Caki2 (cell line): ENCODE measurements at regions not wholly inside any gene's neighbourhood (a gene's known extent, or its start where the extent isn't known, plus 50 kb on each side); places are given as distances from the start of the nearest gene placed in this dataset.

ENCODE experiments used
- DNase-seq: peaks from one replicate; pipeline ENCODE4 v3.0.0-alpha.2; 2015; ENCODE audit warnings: low read depth
- in situ Hi-C: cut with HindIII; loops from 2 replicates; pipeline ENCODE4 v1.10.0; 2016; ENCODE audit warnings: low sequenced_read_pairs, low pct_unique_long_range_greater_than_20kb, mixed read lengths

DNA sequence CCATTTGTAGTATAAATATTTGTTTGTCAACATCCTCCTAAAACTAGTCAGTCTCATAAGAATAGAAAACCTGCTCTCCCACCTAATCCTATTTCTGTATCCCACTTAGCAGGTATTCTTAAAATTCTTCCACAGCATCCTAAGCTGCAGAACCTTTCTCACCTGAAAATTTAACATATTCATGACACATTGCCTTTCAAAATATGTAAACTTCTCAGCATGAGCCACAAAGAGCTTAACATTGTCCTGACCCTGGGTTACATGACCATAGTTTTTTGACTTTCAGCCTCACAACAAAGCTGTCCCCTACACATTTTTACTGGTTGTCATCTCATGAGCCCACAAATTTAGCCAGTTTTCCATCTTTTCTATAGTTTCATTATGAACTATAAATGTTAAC is 712.1 kb downstream of the LTN1 start:
- in situ Hi-C loops = no loop called here
- no peak for DNase-seq

DNA sequence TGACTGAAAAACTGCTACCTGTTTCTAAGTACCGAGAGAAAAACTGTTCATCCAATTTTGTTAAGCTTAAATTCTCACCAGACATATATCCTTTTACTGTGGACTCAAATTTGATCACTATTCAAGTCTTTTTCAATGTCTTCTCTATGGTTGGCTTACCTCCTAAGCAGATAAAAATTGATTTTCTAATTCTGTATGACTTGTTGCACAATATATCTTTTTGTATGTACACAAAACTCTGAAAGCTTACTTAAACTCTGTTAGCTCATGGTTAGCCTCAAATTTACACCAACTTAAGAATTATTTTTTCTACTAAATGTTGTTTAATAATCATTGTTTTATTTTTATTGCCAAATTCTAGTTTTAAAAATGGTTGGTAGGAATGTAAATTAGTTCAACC is 715.4 kb downstream of the LTN1 start:
- in situ Hi-C loops = no loop called here
- DNase-seq = no peak

DNA sequence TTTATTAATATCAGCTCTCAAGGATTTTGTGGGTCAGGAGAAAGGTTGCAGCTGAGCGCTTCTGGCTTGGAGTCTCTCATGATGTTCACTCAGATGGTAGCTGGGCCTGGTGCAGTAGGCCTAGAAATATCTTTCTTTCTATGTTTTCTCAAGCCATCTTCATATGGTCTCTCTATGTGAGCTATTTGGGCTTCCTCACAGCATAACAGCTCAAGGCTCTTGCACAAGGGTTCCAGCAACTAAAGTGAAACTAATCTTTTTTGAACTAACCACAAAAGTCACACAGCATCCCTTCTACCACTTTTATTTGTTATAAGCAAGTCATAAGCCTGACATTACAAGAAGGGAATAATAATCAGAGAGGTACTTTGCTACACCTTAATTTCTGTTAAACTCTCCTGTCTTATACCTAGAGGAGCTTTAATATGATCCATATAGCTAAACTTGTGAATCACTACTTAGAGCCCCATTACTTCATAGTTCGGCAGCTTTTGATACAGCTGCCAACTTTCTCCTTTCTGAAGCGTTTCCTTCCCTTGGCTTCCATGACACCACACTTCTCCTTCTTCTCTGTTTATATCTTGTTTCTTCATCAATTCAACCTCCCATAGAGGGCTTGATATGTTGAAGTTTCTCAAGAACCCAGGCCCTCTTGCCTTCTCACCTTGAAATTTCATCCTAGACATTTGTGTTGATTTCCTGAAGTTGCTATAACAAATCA is 720.2 kb downstream of the LTN1 start:
- in situ Hi-C loops = no loop called here

DNA sequence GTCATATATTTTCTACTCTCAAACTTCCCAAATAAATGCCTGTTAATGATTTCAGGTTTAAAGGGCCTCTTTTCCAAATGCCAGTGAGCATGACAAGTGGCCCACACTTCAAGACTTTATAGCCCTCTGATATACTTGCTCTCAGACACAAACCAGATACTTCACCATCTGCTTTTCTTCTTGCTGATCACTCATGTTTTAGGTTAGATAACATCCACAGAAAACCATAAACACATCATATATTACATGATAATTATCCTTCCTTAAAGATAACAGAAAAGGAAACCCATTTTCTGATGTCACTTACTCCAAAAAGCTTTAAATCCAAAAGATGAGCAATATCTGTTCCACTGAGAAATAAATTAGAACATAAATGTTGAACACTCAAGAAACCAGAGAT is 723.5 kb downstream of the LTN1 start:
- in situ Hi-C loops = no loop called here
- DNase-seq = no peak

More for the DNA sequence above, 720.2 kb downstream of the LTN1 start:
- DNase-seq = no peak

DNA sequence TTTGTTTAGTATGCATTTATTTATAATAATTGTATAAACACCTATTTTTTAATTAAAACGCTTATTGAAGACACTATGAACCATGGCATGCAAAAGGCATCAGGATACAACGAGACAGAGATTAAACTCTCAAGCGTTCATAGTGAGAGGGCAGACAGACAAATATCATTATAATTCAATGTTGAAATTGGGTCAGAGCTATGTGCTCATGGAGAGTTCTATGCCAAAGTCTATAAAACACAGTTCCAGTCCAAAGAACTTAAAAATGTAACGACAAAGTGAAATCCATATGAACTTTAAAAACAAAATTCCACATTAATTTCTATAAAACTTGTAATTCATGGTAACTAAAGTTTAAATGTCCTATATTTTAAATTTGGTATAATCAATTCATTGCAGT is 724.0 kb downstream of the LTN1 start:
- DNase-seq = no peak
- in situ Hi-C loops = no loop called here

DNA sequence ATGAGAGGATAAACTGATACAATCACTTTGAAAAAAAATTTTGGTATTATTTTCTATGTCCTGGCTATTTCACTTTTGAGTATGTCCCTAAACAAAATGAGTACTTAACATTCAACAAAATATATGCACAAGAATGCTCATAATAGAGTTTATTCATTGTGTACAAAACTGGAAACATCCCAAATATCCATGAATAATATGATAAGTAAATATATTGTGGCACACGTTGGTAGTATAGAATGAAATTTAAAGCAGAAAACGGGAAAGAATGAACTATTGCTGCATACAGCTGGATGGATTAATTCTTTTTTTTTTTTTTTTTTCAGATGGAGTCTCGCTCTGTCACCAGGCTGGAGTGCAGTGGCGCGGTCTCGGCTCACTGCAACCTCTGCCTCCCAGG is 725.2 kb downstream of the LTN1 start:
- DNase-seq = no peak

DNA sequence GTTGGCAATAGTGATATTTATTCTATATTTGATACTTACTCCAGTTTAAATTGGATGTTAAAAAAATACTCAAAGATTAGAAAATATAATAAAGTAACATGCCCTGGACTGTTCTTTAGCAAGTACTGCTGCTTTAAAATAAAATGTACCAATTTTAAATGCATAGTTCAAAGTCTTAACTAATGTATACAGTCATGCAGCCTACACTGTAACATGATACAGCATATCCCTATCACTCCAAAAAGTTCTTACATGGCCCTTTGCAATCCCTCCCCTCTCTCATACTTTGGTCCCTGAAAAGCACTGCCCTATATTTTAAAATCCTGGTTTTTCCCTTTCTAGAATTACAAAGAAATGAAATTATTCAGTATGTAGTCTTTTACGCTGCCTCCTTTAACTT is 726.6 kb downstream of the LTN1 start:
- in situ Hi-C loops = no loop called here
- no peak for DNase-seq

More for the DNA sequence above, 725.2 kb downstream of the LTN1 start:
- in situ Hi-C loops = no loop called here

DNA sequence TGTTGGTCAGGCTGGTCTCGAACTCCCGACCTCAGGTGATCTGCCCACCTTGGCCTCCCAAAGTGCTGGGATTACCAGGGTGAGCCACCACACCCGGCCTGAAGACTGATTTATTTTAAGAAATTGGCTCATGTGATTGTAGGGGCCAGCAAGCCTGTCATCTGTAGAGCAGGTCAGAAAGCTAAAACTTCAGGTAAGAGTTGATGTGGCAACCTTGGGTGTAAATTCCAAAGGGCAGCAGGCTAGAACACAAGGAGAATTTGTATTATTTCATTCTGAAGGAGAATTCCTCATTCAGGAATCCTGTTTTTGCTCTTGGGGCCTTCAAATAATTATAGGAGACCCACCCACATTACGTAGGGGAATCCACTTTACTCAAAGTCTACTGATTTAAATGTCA is 728.7 kb downstream of the LTN1 start:
- in situ Hi-C loops = no loop called here
- DNase-seq = no peak

DNA sequence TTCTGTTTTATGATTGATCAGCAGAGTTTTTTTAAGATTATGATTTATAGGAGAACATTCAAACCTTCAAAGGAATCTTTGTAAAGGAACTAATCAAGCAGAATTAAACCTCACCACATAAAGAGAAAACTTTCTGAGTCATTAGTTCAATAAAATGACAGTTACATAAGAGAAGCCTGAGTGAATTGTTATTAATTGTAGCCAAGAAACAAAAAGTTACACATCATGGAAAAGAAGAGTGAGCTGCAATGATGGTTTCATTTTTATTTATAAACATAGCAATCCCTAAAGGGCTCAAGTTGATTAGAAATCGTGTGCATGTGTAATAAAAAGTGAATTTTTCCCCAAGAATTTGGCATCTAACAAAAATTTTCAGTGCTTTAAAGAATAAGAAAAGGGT is 731.4 kb downstream of the LTN1 start:
- DNase-seq = no peak
- in situ Hi-C loops = no loop called here

DNA sequence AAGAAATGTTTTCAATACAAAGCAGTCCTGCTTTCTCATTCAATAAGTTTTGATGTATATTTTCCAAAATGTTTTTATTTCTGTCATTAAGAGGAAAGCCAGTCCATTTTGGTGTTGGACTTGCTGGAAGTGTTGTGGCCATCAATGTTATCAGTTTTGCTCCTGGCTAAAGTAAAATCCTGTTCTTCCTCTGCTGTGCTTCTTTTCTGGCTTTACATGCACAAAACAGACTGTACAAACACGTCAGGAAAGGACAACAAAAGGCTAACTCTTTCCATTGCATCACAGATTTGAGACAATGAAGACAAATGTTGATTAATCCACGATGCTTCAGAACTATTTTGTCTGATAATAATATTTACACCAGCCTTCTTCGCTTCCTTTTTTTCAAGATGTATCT is 735.4 kb downstream of the LTN1 start:
- in situ Hi-C loops = no loop called here
- DNase-seq = no peak

DNA sequence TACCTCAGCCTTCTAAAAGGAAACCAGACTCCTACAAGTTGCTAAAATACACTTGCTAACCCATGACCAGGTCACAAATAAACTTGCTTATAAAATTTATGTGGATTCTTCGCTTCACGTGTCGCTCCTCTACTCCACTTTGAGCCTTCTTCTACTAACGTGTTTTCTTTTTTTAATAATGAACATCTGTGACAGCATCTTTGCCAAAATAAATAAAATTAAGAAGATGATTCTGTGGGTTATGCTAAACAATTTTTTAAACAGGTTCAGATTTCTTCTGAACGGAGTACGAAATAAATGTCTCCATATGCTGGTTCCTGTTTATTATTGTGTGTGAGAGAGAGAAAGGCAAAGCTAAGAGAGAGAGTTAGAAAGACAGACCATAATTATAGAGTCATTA is 735.8 kb downstream of the LTN1 start:
- DNase-seq = no peak
- in situ Hi-C loops = no loop called here

DNA sequence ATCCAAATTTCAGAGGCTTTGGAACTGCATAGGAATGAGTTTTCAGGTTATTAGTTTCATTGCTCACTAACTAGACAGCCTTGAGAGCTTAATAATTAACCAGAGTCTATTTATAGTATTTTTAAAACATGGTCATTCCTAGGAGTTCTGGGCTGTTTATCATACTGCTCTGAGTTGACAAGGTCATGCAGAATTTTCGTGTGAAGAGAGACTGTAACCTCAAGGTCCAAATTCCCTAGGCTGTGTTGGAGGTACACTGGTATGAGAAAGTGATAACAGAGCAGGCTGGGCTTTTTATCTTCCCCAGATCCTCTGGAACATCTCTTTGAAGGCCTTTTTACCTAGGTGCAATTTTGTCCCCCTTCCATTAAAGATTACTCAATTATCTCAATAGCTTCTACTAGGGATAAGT is 736.3 kb downstream of the LTN1 start:
- peak; percentile 71 for DNase-seq
- in situ Hi-C loops = no loop called here

DNA sequence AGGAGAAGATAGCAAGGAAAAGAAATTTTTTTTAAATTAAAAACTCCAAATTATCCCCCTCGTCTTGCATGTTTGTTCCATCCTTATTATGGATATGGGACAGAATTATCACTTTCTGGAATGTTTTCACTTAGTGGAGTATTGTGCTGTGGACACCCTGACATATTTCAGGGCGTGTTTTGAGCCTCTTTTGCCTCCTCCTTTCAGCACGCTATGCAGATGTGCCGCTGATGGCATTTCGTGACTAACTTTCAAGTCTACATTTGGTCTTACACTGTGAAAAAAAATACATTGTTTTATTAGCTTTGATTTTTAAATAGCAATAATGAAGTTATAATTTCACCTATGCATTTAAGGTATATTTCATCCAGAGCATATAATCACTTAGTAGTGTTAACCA is 738.7 kb downstream of the LTN1 start:
- DNase-seq = no peak
- in situ Hi-C loops = no loop called here

DNA sequence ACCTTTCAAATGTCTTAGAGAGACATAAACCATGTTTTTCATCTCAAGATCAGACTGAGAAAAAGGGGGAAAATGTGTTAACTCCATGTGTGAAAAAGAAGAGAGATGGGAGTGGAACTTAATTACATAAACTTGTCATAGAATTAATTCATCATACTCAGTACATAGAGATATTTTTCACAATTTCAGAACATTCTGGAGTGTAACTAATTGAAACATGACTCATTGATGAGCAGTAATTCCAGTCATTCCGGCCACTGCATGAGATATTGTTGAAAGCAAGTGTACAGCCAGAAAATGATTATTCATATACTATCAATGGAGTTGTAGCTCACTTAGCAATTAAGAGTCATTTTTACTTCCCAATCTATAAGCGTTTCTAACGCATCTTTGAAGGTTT is 739.3 kb downstream of the LTN1 start:
- DNase-seq = no peak
- in situ Hi-C loops = no loop called here

DNA sequence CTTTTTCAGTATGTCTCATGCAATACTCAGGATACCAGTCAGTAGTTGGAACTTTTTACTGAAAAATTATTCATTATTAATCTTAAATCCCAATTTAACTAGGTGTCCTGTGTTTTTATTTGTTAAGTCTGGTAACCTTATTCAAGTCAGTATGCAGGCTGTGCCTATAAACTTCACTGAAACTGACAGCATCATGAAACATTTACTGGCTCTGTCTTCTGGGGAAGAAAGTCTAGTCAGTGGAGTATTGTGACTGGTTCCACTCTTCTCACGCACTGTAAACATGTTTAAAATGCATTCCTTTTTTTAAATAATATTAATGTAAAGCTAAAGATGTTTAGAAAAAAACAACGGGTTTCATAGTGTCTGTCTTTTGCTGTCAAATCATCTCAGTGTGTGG is 739.7 kb downstream of the LTN1 start:
- DNase-seq = no peak
- in situ Hi-C loops = no loop called here

DNA sequence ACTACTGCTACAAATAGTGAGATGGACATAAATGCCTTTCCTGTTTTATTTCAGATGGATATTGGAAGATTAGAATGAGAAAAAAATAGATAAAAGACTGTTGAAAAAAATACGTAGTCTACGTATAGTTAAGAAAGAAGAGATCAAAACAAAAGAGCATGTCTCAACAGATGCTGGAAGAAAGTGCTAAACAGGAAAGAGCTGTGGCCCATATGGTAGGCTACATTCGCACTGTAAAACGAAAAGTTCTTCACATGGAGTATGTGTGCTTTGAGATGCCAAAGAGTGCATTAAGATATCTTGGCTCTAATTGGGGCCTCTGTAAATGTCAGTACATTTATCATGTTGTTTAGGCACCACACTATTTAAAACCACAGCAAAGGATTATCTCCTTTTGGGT is 741.7 kb downstream of the LTN1 start:
- in situ Hi-C loops = no loop called here
- DNase-seq = no peak

DNA sequence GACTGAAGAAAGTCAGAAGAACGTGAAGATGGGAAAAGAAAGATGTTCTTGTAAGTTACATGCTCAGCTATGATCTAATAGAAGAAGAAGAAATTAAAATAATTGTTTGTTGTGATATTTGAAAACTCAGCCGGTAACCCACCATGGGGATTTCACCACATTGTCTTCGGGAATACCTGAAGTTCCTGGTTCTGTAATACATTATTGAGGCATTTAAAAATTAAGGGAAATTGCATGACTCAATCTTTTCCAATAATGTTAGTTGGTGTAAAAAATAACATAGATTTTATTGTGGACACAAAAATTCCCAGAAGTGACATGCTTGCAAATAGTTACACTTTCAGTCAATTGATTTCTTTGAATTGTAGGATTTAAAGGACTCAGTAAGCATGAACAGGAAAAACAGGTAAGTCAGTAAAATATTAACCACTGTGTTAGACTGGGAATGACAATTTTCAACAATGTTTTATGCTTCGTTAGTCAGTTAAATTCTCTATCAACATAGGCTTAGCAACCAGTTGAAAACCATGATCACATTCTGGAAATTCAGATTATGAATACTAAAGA is 745.1 kb downstream of the LTN1 start:
- DNase-seq = peak; percentile 45
- in situ Hi-C loops = no loop called here

DNA sequence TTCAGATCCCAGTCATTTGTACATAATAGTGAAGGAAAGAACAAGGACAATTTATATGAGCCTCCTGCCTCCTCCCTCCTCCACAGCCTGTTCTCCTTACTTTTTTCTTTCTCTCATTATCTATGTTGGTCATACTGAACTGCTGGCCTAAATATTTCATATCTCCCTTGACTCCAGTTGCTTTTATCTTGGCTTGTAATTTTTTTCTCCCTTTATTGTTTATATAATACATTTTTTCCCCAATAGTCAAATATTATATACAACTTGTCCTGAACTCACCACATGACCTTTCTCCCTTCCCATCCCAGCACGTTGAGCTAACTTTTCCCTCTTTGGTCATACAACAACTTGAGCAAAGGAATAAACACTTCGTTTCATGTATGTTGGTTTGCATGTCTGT is 752.1 kb downstream of the LTN1 start:
- DNase-seq = no peak
- in situ Hi-C loops = no loop called here

DNA sequence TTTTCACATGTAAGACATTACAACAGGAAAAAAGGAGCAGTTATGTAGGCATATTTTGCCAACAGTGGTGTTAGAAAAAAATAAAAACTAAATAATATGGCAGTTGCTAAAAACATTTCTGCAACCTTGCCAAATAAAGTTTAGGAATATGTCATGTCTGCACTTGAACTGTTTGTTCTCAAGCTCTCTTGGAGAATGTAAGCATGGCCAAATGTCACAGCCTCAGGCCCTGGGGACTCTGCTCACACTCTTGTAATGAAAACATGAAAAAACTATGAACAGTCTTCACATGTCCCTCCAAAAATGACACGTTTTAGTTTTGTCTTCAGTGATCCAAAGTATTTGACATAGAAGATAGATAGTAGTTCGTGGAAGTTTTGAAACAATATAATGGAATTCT is 753.3 kb downstream of the LTN1 start:
- in situ Hi-C loops = no loop called here
- DNase-seq = no peak

DNA sequence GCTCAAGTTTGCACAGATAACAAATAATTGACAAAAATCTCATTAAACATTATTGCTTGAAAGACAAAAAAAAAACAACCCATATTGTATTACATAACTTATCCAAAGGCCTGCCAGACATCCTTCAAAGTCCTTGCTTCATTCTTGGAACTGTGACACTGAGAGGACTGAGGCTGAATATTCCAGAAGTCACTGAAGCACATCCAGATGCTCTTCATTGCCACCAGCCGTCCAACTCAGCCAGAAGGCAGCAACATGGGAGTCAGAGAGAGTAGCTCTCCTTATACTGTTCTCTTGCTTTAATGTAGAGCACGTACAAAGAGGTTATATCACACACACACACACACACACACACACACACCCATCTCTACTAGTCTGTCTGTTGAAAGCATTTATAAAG is 755.0 kb downstream of the LTN1 start:
- in situ Hi-C loops = no loop called here
- DNase-seq = no peak
